GM19328 (cell line): ENCODE measurements at regions not wholly inside any gene's neighbourhood (a gene's known extent, or its start where the extent isn't known, plus 50 kb on each side); places are given as distances from the start of the nearest gene placed in this dataset.
A peak's percentile ranks its signal among the peaks of the same experiment; 100 is the strongest.
"Not testable (repeated sequence)": the region's sequence is repeated elsewhere in the genome, so short reads cannot be mapped to it uniquely, and the experiment has no call there.

Experiments
- ATAC-seq: cut with Tn5 transposase; IDR thresholded peaks from one replicate; pipeline ENCODE4 v1.9.1; 2021; ENCODE audit warnings: mild to moderate bottlenecking, moderate library complexity; ENCODE audit not compliant: unreplicated experiment

DNA sequence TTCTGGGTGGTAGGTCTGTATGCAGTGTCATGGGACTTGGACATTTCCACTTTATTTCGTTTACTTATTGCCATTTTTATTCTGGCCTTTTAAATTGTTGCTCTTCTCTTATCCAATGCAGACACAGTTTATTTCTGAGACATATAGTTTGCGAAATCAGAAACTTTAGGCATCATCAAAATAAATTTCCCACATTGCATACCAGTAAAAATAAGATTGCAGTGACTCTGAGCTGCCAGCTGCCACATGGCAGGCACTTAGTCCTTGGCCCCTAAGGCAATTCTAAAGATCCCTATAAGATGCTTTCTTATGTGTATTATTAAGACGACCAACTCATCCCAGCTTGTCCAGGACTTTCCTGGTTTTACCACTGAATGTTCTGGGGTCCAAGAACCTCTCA lies 81.8 kb upstream of the ANKRD1 start:
- no peak for ATAC-seq

DNA sequence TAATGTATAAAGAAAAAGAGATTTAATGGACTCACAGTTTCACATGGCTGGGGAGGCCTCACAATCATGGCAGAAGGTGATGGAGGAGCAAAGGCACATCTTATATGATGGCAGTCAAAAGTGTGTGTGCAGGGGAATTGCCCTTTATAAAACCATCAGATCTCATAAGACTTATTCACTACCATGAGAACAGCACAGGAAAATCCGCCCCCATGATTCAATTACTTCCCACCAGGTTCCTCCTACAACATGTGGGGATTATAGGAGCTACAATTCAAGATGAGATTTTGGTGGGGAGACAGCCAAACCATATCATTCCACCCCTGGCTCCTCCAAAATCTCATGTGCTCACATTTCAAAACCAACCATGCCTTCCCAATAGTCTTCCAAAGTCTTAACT lies 82.5 kb upstream of the ANKRD1 start:
- not testable (repeated sequence) for ATAC-seq

DNA sequence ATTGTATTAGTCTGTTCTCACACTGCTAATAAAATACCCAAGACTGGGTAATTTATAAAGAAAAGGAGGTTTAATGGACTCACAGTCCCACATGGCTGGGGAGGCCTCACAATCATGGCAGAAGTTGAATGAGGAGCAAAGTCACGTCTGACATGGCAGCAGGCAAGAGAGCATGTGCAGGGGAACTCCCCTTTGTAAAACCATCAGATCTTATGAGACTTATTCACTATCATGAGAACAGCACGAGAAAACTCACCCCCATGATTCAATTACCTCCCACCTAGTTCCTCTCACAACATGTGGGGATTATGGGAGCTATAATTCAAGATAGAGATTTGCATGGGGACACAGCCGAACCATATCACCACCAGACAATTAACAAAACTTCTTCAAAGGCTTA lies 84.4 kb upstream of the ANKRD1 start:
- ATAC-seq: not testable (repeated sequence)

DNA sequence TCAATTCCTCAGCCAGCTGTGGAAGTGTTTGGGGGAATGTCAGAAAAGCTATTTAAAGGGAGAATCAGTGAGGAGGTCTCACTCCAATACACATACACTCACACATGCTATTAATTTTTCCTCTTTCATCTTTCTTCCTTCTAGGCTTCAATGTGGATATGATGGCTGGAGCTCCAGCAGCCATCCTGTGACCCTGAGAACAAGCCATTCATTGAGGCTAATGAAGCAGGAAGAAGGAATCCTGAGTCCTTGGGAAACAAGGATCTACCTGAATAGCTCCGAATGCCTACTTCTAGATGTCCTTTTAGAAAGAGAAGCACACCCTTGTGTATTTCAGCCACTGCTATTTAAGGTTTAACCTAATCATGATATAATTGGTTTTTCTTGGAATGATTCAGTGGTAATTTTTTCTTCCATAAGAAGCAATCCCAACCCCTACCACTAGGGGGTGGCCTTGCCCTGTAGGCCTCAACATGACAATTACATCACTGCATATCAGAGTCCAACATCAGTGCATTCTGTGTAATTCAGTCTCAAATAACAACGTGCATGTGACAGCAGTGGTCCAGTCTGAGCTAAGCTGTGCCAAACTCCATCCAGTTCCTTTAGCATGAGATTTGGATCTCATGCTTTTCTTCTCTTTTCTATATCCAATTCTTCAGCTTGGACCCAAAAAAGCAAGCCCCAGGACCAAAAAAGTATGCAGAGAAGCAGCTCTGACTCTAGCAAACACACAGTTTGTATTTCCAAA lies 85.3 kb upstream of the ANKRD1 start:
- peak; percentile 41 for ATAC-seq

DNA sequence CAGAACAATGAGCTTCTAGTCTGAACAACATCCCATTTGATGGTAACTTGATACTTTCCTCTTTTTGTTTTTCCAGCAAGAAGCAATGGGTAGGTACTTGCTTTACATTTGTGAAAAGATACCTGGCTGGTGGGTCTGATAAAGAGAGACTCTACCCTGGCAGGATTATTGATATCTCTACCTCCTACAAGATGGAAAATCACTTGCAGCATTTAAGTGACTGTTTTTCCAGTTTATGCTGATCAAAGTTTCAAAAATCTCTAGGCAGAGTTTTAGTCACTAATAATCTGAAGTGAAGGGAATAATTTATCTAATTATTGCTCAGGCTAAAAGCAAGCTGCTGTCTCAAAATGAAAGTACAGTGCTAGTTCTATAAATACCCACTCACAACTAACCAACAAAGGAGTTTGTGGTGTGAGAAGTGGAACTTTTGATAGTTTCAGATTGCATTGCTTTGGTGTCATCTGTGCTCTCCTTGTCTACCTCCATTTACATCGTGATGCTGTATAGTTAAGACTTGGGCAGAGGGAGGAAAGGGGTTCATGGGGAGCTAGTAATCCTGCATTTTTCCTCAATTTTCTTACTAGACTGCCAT lies 86.0 kb upstream of the ANKRD1 start:
- ATAC-seq: peak; percentile 77

DNA sequence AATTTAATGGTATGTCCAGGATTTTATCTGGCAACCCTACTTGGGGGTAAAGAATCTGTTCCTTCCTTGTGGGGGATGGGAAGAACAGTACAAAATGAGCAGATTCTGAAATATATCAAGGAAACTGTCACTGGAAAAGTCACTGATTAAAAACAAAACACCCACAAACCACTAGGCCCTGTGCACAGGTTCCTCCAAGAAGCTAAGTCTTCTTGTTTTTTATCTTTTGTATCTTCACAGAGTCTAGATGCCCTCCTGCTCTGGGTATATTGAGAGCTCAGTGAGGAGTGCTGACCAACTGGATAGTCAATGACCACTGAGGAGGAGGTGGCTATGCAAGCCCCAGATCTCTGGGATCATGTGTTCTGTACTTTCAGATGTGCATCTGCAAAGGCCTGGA lies 86.8 kb upstream of the ANKRD1 start:
- no peak for ATAC-seq

DNA sequence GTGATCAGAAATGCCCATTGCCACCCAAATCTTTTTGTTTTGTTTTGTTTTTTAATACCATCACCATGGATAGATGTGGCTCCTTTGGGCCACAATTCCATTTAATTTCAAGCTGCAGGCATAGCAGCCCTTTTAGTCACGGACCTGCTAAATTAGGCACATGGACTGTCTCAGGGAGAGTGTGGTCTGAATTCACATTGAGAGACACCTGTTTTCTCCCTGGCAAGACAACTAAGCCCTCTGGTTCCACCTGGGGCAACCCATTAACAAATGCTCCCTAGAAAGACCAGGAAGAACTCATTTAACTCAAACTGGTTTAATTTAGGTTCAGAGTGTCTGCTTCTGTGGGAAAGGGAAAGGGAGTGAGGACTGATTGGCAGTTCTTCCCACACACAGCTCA lies 88.2 kb upstream of the ANKRD1 start:
- no peak for ATAC-seq

DNA sequence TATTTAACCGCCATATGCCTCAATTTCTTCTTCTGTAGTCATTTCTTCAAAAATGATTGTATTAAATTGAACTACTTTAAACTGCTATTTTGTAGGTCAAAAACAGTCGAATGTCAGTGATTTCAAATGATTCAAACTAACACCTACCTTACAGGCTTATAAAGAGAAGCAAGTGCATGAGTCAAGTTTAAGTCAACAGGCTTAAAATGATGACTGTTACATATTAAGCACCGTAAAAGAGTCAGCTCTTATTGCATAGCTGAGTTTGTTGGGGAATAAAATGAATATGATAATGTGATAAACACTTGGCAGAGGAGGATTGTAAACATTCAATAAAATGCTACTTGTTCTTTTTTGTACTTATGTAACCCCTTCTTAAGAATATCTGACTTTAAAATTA lies 90.1 kb upstream of the ANKRD1 start:
- no peak for ATAC-seq

DNA sequence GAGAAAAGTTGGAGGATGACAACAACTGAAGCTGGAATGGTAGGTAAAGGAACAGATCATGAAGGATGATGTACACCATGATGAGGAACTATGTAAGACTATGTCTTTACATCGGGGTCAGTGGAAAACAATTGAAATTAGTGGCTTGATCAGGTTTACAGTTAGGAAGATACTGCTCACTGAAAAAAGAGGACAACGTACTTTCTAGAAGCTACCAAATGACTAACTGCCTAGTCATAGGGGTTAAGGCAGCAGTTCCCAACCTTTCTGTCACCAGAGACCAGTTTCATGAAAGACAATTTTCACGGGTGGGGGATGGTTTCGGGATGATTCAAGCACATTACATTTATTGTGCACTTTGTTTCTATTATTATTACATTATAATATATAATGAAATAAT lies 91.6 kb upstream of the ANKRD1 start:
- no peak for ATAC-seq

DNA sequence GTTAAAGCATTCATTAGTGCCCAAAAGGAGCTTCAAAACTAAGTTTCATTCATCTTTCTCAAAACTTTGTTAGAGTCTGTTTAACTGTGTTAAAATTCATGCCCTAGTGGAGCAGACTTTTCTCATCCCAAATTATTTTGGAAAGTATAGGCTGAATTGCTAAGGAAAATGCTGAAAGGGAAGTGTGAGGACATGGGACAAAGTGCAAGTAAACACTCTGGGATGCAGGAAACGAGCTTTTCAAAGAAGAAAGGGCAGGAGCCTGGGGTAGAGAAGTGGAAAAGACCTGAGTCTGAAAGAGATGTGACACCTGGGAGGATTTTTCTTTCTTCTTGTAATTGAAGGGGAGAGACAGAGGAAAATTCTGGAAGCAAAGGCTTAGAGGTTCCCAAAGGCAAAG lies 93.1 kb upstream of the ANKRD1 start:
- ATAC-seq: no peak

DNA sequence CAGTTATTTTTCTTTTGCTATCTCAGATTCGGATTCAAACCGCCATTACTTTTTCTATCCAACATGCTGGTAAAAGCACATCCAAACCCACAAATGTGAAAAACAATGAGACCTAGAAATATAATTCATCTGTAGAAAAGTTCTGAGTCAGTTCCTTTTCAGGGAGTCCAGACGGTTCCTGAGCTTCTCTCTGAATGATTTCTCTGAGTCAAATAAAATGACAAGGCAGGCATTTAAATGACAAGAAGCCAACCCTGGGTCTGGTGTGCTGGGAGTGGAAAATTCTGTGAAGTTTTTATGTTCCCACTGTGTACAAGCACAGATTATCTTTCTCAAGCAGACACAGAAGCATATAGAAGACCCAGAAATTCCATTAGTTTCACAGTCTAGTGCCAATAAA lies 96.3 kb upstream of the ANKRD1 start:
- ATAC-seq: no peak

DNA sequence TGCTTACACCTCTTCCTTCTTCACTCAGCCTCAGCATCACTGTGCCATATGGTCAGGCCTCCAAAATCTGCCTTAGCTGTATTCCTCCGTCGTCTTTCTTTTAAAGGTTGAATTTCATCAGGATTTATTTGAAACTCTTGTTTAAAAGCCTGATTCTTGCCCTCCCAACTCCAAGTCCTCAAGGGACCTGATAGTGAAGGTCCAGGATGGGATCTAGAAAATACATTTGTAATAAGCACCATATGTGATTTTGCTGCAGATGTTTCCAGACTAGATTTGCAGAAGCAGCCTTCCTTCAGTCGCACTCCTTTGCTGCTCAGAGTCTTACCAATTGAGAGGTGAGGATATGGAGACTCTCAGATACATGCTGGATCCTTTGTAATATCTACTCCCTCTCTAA lies 101.0 kb upstream of the ANKRD1 start:
- ATAC-seq: no peak

DNA sequence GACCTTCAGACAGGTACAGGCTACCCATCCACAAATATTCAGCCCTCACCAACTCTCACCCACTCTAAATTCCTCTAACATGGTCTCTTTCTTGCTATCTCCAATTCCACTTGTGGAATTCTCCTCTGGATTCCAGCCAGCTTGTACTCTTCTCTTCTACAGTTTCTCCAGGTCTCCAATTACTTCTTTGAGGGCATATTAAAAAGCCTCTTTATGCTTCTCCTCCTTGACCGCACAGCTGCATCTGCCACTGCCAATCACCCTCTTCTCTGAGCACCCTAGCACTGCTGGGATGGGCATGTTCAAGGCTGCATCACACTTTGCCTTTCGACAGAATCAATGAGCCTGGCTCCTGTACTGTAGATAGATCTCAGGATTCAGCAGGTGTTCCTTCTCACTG lies 101.5 kb upstream of the ANKRD1 start:
- no peak for ATAC-seq

DNA sequence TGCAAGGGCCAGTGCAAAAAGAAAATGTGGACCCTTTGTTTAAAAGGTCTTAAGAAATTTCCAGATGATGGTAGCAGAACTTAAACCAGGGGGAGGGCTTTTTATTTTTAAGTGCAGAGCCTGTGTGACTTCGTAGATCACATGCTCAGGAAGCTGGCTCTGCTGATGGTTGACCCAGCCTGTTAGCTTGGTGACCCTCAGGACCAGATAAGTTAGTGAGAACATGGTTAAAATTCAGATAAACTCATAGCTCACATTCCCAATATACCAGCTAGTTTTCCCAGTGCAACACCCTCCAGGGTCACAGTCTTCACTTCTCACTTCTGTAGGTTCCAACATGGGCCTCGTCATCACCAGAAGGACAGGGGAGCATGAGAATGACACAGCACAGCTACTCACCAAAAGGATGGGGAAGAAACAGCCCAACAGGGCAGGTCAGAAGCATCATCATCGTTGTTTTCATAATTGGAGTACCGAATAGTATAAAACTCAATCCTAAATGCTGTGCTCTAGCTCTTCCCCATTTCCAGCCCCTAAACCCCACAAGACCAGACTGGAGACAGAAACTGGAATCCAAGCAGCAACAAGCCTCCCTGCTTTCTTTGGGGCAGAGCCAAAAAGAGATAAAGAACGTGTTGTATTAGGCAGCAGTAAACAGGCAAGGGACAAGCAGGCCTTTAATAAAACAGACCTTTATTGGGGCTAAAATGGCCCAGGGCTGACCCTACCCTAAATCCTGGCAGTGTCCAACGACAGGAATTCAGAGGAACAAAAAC lies 102.2 kb upstream of the ANKRD1 start:
- ATAC-seq: no peak

DNA sequence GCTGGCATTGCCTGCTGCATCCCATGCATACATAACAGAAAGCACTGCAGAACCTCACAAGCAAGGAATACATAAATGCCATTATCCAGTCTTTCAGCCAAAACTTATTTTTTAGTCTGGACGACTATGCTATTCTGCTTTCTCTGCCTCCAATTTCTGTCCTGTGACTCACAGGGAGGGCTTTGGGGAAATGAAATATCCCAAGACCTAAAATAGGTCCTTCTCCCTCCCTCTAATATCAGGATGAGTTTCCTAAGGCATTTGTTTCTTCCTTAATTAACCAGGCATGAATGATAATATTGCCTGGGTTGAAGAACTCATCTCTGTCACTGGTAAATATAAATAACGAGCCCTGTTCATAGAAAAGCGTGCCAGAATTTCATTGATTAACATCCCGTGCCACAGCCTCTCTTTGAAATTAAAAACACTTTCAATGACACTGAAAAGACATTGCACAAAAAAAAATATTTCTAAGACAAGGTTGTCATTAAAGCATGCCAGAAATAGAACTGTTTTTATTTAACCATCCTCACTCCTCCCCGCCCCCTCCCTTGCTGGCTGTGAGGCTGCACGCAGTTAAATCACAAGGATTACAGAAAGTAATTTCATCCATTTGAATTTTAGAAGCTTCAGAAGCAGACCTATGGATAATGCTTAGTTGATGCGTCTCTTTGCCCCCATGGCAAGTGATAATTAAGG lies 103.0 kb upstream of the ANKRD1 start:
- ATAC-seq: no peak

DNA sequence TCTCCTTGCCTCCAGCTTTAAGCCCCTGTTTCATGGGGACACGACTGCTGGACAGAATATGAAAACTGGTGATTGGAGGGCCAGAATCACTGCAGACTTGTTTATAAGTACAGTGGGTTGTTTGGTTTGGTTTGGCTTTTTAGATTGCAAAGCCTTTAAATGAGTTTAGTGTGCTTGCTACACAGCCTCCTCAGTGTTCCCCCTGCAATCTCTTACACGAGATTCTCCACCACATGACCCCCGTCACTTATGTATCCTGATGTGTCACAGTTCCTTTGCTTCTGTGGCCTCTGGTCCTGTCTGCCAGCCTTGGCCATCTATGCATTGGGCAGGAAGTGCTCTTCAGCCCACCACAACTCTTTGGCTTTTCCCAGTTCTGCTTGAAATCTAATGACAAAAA lies 103.7 kb upstream of the ANKRD1 start:
- no peak for ATAC-seq

DNA sequence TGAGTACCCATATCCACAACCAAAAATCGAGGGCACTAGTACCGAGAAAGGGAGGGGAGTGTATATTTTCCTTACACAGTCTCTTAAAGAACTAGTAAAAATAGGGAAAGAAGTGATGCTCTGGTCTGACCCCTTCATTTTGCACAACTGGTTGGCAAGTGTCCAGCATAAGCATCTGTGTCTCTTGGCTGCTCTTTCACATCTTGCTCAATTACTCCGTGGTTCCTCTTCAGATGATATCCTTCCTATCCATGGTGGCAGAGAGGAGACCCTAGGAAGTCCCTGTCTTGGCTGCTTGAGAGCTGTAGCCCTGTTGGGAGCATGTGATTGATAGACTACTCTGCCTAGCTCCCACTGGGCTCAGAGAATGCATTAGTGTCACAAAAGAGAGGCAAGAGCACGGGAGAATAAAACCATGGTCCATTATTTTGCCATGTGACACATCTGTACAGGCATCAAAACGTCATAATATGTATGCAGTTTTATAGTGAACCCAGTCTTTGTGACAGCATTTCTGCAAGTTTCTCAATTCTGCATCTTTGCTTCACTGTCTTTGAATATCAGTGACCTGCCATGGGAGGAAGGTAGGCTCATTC lies 111.8 kb upstream of the ANKRD1 start:
- ATAC-seq: no peak

DNA sequence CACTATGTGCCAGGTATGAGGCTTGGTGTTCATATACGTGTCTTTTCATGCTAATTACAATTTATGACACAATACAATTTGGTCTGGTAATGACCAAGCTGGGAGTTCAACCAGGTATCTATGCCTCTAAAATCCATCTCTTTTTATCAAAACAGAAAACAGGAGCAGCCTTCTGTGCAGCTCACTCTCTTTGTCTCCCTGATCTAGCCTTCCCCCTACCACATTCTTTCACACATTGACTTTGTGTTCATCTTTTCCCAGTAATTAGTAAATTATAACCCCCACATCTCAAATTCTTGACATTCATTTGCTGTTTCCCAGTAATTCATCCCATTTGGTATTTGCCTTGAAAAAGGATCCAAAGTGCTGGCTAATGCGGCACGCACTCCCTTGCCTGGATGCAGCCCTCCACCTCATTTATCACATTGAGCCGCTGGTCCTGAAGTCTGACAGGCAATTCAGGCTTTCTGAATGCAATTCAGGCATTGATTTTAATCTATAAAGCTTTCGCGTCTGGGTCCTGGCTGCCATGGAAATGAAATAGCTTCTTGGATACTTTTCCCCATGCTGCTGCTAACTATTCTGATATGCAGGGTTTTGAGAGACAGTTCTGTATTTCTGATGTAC lies 112.5 kb upstream of the ANKRD1 start:
- no peak for ATAC-seq

DNA sequence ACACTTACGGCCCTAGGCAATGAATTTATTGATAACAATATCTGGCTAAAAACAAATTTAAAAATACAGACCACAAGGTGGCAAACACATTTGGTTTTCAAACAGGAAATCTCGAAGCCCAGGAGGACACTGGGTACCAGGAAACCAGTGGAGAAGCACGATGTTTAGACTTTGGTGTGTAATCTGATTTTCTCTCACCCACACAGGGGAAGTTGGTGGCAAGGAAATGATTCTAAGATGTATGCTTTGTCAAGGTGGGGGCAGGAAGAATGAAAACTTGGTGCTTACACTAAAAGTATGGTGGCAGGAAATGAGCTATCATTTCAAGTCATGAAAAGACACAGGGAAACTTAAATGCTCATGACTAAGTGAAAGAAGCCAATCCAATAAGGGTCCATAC lies 113.2 kb upstream of the ANKRD1 start:
- no peak for ATAC-seq

DNA sequence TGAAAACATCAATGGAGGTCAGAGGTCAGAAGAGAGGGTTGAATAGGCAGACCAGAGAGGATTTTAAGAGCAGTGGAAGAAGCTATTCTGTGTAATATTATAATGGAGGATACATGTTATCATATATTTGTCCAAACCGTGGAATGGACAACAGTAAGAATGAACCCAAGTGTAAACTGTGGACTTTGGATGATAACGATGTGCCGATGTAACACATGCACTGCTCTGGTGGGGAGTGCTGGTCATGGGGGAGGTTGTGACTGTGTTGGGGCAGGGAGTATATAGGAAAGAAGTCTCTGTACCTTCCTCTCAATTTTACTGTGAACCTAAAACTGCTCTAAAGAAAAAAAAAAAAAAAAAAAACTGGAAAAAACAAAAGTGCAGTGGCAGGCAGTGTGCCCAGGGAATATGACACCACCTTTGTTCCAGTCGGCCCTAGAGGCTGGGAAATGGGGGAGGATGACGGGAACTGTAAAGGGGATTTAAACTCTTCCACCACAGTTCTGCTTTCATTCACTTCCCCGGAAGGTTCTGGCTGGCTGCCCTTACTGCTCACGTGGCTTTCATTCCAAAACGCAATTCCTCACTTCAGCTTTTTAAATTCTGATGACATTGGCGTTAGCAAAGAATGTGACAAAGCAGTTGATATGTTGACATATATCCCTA lies 113.7 kb upstream of the ANKRD1 start:
- no peak for ATAC-seq
